Nephron (organoid): ENCODE measurements at regions not wholly inside any gene's neighbourhood (a gene's known extent, or its start where the extent isn't known, plus 50 kb on each side); places are given as distances from the start of the nearest gene placed in this dataset.

Experiments
- H3K27ac Mint-ChIP-seq, 3 experiments: 2 replicates each; pipeline ENCODE4 v1.8.0; 2020; ENCODE audit warnings: mixed read lengths in 3 of 3, mild to moderate bottlenecking in 2 of 3, moderate library complexity in 1 of 3
- H3K27me3 Mint-ChIP-seq: 2 replicates; pipeline ENCODE4 v1.8.0; 2021; ENCODE audit warnings: low read depth, mild to moderate bottlenecking, moderate library complexity, mixed read lengths
- H3K36me3 Mint-ChIP-seq: 2 replicates; pipeline ENCODE4 v1.8.0; 2020; ENCODE audit warnings: low read depth, mixed read lengths
- H3K4me1 Mint-ChIP-seq: 2 replicates; pipeline ENCODE4 v1.8.0; 2020; ENCODE audit warnings: mixed read lengths
- H3K4me3 Mint-ChIP-seq, 3 experiments: 2 replicates each; pipeline ENCODE4 v1.8.0; 2020; ENCODE audit warnings: mild to moderate bottlenecking in 3 of 3, mixed read lengths in 3 of 3, moderate library complexity in 2 of 3
- H3K9me3 Mint-ChIP-seq: 2 replicates; pipeline ENCODE4 v1.8.0; 2020; ENCODE audit warnings: mixed read lengths
- CTCF ChIP-seq, 3 experiments: fragments of 200-600 bp; sonication (generic); IDR thresholded peaks; one replicate each; pipeline ENCODE4 v1.5.0; 2021; ENCODE audit warnings: antibody characterized with exemption in 3 of 3; ENCODE audit not compliant: unreplicated experiment in 3 of 3

- TF ChIP-seq CTCF (IDR thresholded peaks at IDR 0.05; ENCODE audit: unreplicated experiment in 3 of 3), result no peak
- Mint-ChIP-seq H3K9me3 (no peaks in the 10 kb centered on the region), H3K4me1 (no peaks in the 10 kb centered on the region), H3K4me3 (no peak overlapping the region), H3K27ac (no peak overlapping the region), H3K27me3 (peaks cover 62% of the 10 kb centered on the region), H3K36me3 (no peaks in the 10 kb centered on the region)
These were observed 437.0 kb upstream of the ASIC2 start for GRCh38 chr17:33730131-33730530.

GRCh38 chr17:33732116-33732515, 439.0 kb upstream of the ASIC2 start:
- peaks cover 51% of the 10 kb centered on the region for H3K27me3 Mint-ChIP-seq
- H3K4me1 Mint-ChIP-seq, result no peaks in the 10 kb centered on the region
- H3K9me3 Mint-ChIP-seq, result no peaks in the 10 kb centered on the region
- H3K36me3 Mint-ChIP-seq, result no peaks in the 10 kb centered on the region
- no peak overlapping the region for H3K4me3 Mint-ChIP-seq
- no peak overlapping the region for H3K27ac Mint-ChIP-seq
- TF ChIP-seq CTCF (IDR thresholded peaks at IDR 0.05; ENCODE audit: unreplicated experiment in 3 of 3), result no peak

GRCh38 chr17:33739714-33740113, 446.6 kb upstream of the ASIC2 start:
- peaks cover 33% of the 10 kb centered on the region for H3K27me3 Mint-ChIP-seq
- TF ChIP-seq CTCF (IDR thresholded peaks at IDR 0.05; ENCODE audit: unreplicated experiment in 3 of 3), result no peak
- H3K4me3 Mint-ChIP-seq, result no peak overlapping the region
- no peaks in the 10 kb centered on the region for H3K9me3 Mint-ChIP-seq
- H3K36me3 Mint-ChIP-seq, result no peaks in the 10 kb centered on the region
- H3K4me1 Mint-ChIP-seq, result no peaks in the 10 kb centered on the region
- H3K27ac Mint-ChIP-seq, result no peak overlapping the region

GRCh38 chr17:33745047-33745760, 452.1 kb upstream of the ASIC2 start:
- TF ChIP-seq CTCF (IDR thresholded peaks at IDR 0.05; ENCODE audit: unreplicated experiment in 3 of 3), result no peak
- Mint-ChIP-seq H3K4me1 (no peaks in the 10 kb centered on the region), H3K36me3 (no peaks in the 10 kb centered on the region)

GRCh38 chr17:33749171-33749570, 456.1 kb upstream of the ASIC2 start:
- Mint-ChIP-seq H3K9me3 (no peaks in the 10 kb centered on the region), H3K27ac (no peak overlapping the region), H3K36me3 (no peaks in the 10 kb centered on the region), H3K27me3 (peaks cover 59% of the 10 kb centered on the region), H3K4me1 (peaks cover 9% of the 10 kb centered on the region), H3K4me3 (no peak overlapping the region)
- no peak for TF ChIP-seq CTCF (IDR thresholded peaks at IDR 0.05; ENCODE audit: unreplicated experiment in 3 of 3)

More at GRCh38 chr17:33745047-33745760, 452.1 kb upstream of the ASIC2 start:
- Mint-ChIP-seq H3K27ac (no peak overlapping the region), H3K9me3 (no peaks in the 10 kb centered on the region), H3K4me3 (no peak overlapping the region), H3K27me3 (peaks cover 39% of the 10 kb centered on the region)
